Posterior cingulate gyrus (tissue), 11 donors: ENCODE measurements at regions not wholly inside any gene's neighbourhood (a gene's known extent, or its start where the extent isn't known, plus 50 kb on each side); places are given as distances from the start of the nearest gene placed in this dataset.

ENCODE experiments used
- DNase-seq, 10 donors: peaks; one replicate each; pipeline versions ENCODE4 v3.0.0 to v3.0.0-alpha.2; 2020 to 2021; ENCODE audit warnings: mixed read lengths in 3 of 10
- intact Hi-C: fragments of 100-400 bp; cut with DNase I; formaldehyde crosslinking; loops from one replicate; pipeline ENCODE4 v1.15.1; 2023

DNA sequence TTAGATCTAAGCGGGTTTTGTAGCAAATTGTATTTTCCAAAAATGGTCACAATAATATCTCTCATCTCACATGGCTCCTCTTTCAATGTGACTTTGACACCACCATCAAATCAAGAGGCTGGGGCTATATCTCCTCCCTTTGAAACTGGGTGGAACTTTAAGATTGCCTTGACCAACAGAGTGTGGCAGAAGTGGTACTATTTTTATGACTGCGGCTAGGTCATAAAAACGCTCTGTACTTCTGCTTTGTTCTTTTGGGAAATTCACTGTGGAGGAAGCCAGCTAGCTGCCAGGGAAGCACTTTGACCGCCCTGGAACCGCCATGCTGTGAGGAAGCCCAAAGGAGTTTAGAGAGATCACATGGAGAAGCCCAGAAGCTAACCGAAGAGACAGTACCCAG is 50.7 kb upstream of the ACOT11 start:
- intact Hi-C loops: no loop called here
- peak in 1 of 10 donors; percentile 42 for DNase-seq

DNA sequence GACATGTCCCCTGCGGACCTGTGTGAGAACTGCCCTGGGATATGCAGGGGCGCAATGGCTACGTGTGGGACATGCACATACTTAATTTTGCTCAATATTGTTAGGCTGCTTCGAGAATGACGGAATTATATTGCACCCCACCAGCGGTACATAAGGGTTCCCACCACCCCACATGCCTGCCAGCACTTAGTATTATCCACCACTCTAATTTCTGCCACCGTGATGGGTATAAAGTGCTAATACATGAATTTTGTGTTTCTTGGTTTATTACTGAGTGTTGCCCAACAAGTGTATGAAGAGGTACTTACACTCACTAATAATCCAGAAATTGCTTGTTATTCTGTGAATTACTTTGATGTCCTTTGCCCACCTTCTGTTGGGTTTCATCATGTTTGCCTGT is 52.1 kb upstream of the ACOT11 start:
- intact Hi-C loops: no loop called here
- DNase-seq: no peak

DNA sequence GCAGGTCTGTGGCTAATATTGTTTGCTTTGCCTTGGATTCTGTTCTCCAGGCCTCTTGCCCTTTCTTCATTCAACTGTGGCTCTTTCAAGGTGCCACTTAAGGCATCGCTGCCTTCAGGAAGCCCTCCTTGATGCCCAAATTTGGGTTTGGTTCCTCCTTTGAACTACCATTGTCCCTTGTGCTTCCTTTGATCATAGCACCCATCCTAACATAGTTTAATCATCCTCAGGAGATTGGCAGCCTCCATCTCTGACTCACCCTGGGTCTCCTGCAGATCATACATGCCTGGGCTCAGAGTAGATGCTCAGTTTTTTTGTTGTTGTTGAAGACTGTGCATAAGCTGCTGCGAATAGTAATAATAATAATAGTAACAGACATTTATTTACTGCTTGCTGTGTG is 54.4 kb upstream of the ACOT11 start:
- intact Hi-C loops: no loop called here
- no peak for DNase-seq

DNA sequence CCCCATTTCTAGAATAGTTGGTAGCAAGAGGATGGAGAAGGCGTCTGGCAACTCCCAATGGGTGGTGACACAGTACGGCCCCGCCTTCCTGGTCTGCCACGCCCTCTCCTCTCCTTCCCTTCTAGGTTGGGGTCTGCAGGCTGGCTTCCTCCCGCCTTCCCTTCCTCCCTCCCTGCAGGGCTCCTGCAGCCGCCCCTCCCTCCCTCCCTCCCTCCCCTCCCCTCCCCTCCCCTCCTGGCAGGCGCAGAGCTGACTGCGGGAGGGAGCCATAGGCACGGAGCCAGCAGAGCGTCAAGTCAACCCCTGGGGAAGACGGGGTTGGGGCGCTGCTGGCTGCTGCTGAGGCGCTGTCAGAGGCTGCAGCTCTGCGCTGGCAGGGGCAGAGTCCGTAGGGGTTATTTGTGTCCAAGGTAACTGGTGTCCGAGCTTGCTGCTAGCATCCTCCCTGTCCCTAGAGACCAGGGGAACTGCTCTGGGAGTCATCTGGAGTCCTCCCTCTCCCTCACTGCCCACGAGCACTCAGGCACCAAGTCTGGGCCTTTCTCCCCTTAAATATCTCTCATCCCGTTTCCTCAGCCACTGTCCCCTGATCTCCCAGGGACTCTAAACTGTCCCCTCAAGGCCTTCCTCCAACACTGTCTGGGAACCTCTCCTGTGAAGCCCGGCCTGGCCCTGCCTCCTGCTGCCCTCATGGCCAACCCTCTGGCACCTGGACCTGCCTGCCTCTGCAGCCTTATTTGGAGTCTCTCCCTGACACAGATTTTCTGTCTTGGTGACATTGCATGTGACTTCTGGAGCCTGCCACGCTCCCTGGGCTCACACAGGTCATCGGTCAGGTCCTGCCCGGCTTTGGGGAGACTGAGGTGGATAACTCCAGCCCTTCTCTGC is 57.4 kb upstream of the ACOT11 start:
- DNase-seq: no peak
- intact Hi-C loops: no loop called here

DNA sequence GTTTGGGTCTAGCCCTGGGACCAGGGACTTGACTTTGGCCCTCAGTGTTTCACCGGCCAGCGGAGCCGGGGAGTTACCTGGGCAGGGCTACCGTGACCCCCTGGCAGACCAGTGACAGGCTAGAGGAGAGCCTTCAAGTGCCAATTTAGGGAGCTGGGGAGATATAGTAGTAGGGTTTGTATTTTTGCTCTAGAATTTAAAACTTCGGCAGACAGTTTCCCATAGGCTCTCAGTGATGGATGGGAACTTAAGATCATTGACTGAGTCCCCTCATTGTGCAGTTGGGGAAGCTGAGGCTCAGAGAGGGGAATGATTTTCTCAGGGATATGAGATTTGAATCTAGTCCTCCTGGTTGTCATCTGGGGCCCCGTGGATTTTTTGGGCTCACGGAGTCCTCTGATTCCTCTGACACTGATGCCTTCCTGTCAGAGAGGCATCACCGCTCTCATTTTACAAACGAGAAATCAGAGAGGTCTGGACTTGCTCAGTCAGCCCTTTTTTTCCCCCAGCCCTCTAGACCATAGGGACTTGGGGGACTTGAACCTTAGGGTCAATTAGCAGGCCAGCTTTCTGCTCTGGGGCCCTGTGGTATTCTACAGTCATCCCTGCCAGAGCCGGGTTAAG is 58.3 kb upstream of the ACOT11 start:
- intact Hi-C loops: loop anchor here (1.0 to 10.0 kb wide), 5 partner anchors 177 to 542 kb away; partner anchors contain the start of genes CYB5RL, IFT25, LRRC42 and MRPL37
- DNase-seq: no peak

DNA sequence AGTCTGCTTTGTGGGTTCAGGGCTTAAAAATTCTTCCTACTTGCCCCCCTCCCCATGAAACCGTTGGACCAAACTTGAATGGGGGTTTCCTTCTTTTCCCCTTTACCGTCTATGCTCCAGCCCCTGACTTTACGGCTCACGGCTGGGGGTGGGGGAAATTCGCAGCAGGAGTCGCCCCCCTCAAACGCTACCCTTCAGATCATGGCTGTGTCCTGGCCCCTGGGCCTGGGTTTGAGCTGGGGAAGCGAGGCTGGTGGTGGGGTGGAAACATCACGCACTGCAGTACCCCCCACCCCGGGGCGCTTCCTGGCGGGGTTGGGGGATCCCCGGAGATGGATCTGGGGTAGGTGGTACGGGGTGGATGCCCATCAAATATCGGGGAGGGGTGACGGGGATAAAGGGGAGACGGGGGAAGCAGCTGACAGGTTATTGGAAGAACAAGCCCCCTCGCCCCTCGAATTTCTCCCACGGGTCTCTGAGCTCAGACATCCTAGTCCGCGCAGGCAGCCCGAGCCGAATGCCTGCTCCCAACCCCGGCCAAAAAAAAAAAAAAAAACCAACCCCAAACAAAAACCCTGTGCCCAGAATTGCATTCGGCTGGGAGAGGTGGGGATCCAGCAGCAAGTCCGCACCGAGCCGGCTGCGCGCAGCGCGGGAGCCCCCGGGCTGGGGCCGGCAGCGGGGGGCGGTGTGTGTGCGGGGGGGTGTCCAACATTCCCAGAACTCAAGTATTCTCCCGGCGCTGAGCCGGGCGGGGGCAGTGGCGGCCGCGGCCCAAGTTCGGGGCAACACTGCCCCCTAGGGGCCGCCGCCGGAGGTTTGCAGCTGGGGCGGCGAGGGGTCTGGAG is 59.0 kb upstream of the ACOT11 start:
- intact Hi-C loops: loop anchor here (1.0 to 10.0 kb wide), 7 partner anchors 82 to 542 kb away; partner anchors contain the start of genes CYB5RL, IFT25, LRRC42 and MRPL37
- DNase-seq: peak; percentile 64 to 96 (median 78)

DNA sequence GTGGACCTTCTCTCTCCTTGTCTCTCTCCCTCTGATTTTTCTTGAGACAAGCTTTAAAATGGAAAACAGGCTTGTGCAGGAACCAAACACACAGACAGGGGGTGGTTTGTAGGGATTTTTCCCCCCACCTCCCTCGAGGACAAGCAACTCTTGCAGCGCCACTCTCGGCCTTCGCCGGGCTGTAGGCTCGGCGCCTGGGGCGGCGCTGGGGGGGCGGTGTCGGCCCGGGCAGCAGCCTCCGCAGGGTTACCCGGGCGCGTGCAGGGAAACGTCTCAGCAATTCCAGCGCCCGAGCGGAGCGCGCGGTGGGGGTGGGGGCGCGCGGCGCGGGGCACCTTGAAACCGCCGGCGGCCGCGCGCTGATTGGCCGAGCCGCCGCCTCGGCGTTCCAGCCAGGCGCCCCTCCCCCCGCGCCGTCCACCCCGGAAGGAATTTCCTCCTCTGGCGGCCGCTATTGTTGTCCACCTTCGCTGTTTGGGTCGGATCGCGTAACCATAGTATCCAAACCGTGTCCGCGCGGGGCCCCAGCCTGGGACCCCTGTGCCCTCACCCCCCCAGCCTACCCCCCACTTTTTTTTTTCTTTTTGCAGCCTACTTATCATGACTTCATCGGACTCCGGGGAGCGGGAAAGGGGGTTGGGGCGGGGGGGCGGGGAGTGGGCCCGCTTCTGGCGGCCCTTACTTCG is 59.8 kb upstream of the ACOT11 start:
- DNase-seq: peak; percentile 80 to 97 (median 86)
- intact Hi-C loops: loop anchor here (1.0 to 10.0 kb wide), 5 partner anchors 81 to 541 kb away; partner anchors contain the start of genes CYB5RL, IFT25, LRRC42 and MRPL37

DNA sequence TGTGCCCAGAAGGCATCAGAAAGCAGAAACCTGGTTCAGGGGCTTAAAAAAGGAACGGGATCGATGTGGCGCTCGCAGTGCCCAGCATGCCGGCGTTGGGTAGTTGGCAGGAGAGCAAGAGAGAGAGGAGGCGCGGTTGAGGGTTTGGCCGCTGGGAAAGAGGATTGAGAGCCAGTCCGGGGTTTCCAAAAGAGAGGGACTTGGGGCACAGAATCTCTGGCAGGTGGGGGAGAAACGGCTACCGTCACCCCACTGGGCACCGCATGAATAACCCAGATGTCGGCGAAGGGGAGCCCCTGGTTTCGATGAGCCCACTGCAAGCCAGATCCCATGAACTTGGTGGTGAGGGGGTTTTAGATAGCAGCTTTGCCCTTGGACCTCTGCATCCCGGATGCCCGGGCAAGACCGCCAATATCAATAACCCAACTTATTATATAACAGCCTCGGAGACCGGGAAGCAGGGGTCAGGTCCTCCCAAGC is 60.4 kb upstream of the ACOT11 start:
- intact Hi-C loops: loop anchor here (1.0 to 10.0 kb wide), 5 partner anchors 80 to 540 kb away; partner anchors contain the start of genes CYB5RL, IFT25, LRRC42 and MRPL37
- peak in 9 of 10 donors; percentile 28 to 92 (median 58) for DNase-seq

DNA sequence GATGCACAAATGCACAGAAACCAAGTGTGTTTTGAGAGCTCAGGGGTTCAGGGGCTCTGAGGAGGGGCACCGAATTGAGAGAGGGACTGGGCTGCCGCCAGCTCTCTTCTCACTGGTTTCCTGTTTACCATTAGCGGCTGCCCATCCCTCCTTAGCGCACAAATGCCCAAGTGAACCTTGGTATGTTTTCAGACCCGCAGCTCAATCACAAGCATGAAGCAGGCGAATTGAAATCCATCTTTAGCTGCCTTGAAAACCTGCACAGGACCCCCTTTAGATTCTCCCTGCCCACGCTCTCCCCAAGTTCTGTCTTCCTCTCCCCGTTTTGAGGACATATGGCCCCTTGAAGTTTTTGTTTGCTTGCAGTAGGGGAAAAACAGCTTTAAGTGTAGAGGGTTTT is 61.1 kb upstream of the ACOT11 start:
- DNase-seq: no peak
- intact Hi-C loops: loop anchor here (5.0 to 10.0 kb wide), 3 partner anchors 175 to 540 kb away; partner anchors contain the start of genes CYB5RL, IFT25, LRRC42 and MRPL37

DNA sequence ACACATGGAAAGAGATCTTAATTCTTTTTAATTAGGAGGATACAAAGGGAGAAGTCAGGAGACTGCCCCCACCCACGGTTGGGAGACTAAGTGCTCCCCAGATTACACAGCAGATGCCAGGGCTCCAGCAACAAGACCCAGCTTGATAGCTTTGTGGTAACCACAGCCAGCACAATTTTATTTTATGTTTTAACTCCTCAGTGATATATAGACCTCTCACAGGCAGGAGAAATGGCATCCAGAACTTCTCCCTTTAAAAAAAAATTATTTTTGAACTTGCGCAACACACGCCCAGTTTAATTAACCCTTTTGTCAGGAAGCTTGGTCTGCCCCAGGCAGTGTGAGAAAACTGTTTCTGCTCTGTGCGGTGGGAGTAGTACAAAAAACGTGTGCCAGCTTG is 62.6 kb upstream of the ACOT11 start:
- DNase-seq: no peak

DNA sequence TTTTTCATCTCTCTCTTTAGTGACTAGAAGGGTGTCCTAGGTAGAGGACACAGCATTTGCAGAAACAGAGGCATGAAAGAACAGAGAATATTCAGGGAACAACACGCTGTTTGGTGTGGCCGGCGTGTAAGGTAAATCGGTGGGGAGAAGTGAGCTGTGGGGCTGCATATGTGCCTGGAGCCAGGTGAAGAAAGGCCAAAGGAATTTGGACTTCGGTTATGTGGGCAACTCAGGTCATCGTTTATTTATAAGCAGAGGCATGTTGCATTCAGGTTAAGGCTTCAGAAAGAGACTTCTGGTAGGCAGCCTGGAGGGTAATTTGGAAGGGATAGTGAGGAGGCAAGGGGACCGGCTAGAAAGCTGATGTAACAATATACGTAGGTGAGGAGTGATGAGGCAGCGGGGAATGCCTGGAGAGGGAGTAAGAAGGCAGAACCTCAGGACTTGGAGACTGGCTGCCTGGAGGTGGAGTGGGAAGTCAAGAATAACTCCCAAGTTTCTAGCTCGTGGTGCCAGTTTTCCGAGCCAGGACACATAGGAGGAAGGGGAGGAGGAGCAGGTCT is 64.1 kb upstream of the ACOT11 start:
- no peak for DNase-seq
- intact Hi-C loops: loop anchor here (10.0 kb wide), 1 partner anchor 279 kb away; the partner anchor contains the start of genes CYB5RL and MRPL37

More for the DNA sequence above, 62.6 kb upstream of the ACOT11 start:
- intact Hi-C loops: loop anchor here (5.0 to 10.0 kb wide), 3 partner anchors 173 to 538 kb away; partner anchors contain the start of genes CYB5RL, IFT25, LRRC42 and MRPL37

DNA sequence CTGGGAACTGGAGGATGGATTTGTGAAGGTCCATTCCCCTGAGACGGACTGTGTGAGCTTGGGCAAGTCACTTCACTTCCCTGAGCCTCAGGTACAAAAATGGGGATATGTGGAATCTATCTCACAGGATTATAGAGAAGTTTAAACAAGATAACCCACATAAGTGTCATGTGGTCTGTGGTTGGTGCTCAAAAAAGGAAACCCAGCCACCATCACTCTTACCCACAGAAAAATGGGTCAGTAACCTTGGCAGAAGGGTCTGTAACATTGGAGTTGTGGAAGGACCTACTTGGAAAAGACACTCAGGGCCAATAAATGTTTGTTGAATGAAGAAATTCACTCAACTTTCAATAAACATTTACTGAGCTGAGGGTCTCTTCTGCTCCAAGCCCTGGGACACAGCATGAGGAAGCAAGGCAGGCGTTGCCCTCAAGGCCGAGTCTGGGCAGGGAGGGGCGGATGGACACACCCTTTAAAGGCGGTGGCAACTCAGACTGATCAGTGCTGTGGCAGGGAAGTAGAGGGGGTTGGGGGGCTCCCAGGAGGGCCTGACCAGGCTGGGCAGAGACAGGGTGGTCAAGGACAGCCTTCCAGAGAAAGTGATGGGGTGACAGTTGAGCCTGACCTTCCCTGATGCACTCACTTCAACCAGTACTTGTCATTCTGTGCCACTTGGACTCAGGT is 66.7 kb upstream of the ACOT11 start:
- DNase-seq: no peak
- intact Hi-C loops: loop anchor here (10.0 kb wide), 1 partner anchor 277 kb away; the partner anchor contains the start of genes CYB5RL and MRPL37

DNA sequence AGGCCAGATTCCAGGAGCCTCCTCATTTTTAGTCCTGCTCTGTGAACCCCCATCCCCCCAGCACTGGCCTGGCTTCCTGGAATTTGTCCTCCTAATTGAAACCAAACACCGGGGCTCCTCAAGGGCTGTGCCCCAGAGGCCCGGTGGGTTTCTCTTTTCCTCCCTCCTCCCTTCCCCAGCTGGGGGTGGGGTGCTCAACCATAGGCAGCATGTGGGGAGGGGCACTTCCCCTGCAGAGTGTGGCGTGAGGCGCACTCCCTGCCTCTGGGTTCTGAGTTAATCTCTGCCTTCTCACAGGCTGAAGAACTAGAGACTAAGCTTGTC is 67.5 kb upstream of the ACOT11 start:
- intact Hi-C loops: loop anchor here (10.0 kb wide), 1 partner anchor 276 kb away; the partner anchor contains the start of genes CYB5RL and MRPL37
- DNase-seq: no peak

DNA sequence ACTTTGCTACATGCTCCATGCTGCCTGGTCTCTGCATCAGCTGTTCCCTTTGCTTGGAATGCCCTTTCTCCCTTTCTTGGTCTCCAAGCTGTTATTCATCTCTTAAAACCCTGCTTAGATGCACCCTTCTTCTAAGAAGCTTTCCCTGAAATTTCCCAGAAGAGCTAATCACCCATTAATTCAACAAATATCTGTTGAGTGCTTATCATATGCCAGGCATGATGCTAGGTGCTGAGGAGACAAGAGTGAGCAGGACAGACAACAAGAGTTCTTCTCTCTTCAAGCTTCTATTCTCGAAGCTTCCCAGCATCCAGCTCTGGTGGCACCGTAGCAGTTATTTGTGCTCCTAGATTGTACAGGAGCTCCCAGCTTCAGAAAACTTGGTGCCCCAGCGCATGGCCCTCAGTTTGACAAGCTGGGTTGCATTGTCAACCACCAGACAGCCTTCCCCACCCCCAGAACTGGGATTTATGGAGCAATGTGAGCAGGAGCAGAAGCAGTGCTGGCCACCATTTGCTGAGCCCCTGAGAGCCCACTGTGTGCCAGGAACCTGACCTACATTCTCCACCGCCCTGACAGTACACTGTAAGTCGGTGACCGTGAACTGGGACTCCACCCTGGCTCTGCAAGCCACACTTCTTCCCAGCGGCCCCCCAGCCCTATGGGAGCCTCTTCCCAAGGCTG is 68.0 kb upstream of the ACOT11 start:
- DNase-seq: no peak
- intact Hi-C loops: loop anchor here (10.0 kb wide), 1 partner anchor 275 kb away; the partner anchor contains the start of genes CYB5RL and MRPL37

DNA sequence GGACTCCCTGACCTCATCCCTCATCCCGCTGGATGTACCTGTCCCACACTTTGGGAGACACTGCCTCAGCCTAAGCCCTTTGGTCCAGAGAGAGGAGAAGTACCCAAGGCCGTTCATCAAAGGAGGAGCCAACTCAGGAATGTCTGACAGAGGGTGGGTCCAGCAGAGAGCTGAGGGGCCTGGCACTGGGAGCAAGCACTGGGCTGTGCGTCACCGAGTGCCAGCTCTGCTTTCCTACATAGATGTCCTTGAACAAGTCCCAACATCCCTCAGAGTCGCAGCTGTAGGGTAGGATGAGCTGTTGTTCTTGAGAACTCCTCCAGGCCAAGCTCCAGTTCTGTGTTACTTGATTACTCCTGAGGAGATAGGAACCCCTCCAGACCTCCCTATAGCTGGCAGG is 68.8 kb upstream of the ACOT11 start:
- no peak for DNase-seq
- intact Hi-C loops: no loop called here

DNA sequence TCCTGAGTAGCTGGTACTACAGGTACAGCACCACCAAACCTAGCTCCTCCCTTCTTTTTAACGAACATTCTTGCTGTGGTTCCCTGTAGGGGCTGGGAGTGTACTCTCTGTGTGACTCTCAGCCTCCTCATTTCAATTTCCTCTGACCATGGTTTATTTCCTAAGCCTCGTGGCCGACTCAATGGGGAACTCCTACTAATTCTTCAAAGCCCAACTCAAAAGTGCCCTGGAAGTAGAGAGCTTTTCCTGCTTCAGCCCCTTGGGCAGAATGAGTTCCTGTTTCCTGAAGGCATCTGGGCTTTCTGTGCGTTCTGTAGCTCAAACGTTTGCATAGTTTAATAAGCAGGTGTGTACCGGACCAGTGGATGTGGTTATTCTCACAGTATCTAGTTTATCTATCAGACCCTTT is 70.9 kb upstream of the ACOT11 start:
- intact Hi-C loops: no loop called here
- no peak for DNase-seq

DNA sequence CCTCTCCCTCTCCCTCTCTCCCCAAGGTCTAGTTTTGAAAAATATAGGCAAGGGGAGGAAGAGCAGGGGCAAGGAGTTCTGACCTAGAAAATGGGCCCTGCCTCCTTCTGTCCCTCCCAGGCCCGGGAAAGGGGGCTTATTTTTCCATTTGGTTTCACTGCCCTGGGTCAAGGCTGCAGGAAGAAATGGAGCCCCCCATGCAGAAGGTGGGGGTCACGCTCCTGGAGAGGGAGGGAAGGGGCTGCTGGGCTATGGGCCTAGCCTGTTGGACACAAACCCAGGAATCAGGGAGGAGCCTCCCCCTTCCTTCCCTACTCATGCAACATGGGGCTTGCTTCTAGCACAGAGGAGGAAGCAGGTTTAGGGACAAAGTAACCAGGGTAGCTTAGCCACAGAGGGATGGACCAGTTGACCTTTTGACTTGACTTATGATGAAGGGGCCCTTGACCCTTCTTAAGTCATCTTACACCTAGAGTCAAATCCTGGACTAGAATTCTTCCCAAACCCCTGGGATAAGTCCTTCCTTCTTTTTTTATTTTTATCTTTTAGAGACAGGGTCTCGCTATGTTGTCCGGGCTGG is 70.4 kb upstream of the SSBP3 start:
- intact Hi-C loops: no loop called here

More for the DNA sequence above, 70.4 kb upstream of the SSBP3 start:
- no peak for DNase-seq
